ENCODE measurements at regions not wholly inside any gene's neighbourhood (a gene's known extent, or its start where the extent isn't known, plus 50 kb on each side); places are given as distances from the start of the nearest gene placed in this dataset.

GRCh38 chr5:165885623-165886350 is 2380.4 kb downstream of the MAT2B start (continued):
- TF ChIP-seq SRF (IDR thresholded peaks at IDR 0.05; ENCODE audit: low read depth in 2 of 2, low read length in 2 of 2) = no peak
- TF ChIP-seq SPI1 (IDR thresholded peaks at IDR 0.05; ENCODE audit: borderline replicate concordance, insufficient read depth, low read depth, low read length) = no peak

DNA sequence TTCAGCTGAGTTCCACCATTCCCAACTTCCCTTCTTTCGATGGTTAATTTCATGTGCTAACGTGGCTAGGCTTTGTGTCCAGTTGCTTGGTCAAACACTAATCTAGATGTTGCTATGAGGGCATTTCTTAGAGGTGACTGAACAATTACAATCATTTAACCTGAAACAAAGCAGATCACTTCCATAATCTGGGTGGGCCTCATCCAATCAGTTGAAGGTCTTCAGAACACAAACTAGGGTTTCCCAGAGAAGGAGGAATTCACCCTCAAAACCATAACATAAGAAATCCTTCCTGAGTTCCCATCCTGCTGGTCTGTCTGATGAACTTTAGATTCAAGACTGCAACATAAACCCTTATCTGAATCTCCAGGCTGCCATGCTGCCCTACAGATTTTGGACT is 2381.7 kb downstream of the MAT2B start:
- no peak for DNase-seq (ENCODE audit: low read depth, low spot score)
- TF ChIP-seq PBX3 (IDR thresholded peaks at IDR 0.05; ENCODE audit: insufficient replicate concordance, low read depth, low read length) (no peak), GATAD2B (conservative IDR thresholded peaks at IDR 0.05; ENCODE audit: low read depth) (no peak), BRCA1 (IDR thresholded peaks at IDR 0.05; ENCODE audit: low read depth, low read length) (no peak), SIX5 (IDR thresholded peaks at IDR 0.05; ENCODE audit: low read depth, low read length, severe bottlenecking) (no peak), TARDBP (IDR thresholded peaks at IDR 0.05; ENCODE audit: borderline replicate concordance) (no peak), PML (IDR thresholded peaks at IDR 0.05; ENCODE audit: low read length) (no peak), GABPA (IDR thresholded peaks at IDR 0.05; ENCODE audit: low read depth) (no peak)
- H4K20me1 ChIP-seq (ENCODE audit: control insufficient read depth, insufficient read depth) = no peaks in the 10 kb centered on the region
- no peaks in the 10 kb centered on the region for H3K79me2 ChIP-seq (ENCODE audit: control insufficient read depth, insufficient read depth, low read length)
- H3K9ac ChIP-seq (ENCODE audit: control insufficient read depth, insufficient read depth, low read length) = no peak overlapping the region
- POLR2A ChIA-PET = no interaction called here
- FAIRE-seq = no peak
- no TSS peak for BruUV-seq (replicated peaks)
- H3K9me3 ChIP-seq (replicated peaks; ENCODE audit: control insufficient read depth, insufficient read depth, low read length) = no peaks in the 10 kb centered on the region
- in situ Hi-C loops (cut with MboI) (no loop called here), intact Hi-C loops (cut with micrococcal nuclease; ENCODE audit: unreplicated experiment) (no loop called here)
- H3K4me2 ChIP-seq (ENCODE audit: control insufficient read depth, insufficient read depth) = no peak overlapping the region
- no peaks in the 10 kb centered on the region for H3K36me3 ChIP-seq (ENCODE audit: control insufficient read depth in 2 of 2, insufficient read depth in 2 of 2, low read length in 1 of 2)
- ATAC-seq = no peak
- no peak overlapping the region for H3K4me3 ChIP-seq
- RAD21 ChIA-PET (ENCODE audit: unreplicated experiment) = no interaction called here
- no peak overlapping the region for H3K27ac ChIP-seq (ENCODE audit: control insufficient read depth, insufficient read depth)
- SMC1A ChIA-PET (ENCODE audit: uncharacterized antibody, unreplicated experiment) = no interaction called here
- H2AFZ ChIP-seq (ENCODE audit: control insufficient read depth, low read depth, low read length) = no peak overlapping the region
- no peaks in the 10 kb centered on the region for H3K27me3 ChIP-seq (replicated peaks in 1 of 2; ENCODE audit: control insufficient read depth in 2 of 2, insufficient read depth in 2 of 2, low read length in 1 of 2)
- H3K4me1 ChIP-seq (ENCODE audit: control insufficient read depth, insufficient read depth, low read length) = no peaks in the 10 kb centered on the region
- WGBS (ENCODE audit: insufficient coverage, insufficient replicate concordance, low lambda C conversion rate, missing lambda C conversion rate) = 0% methylated on average over 2 of the region's 2 CpGs
- CTCF ChIA-PET = no interaction called here

All from GM12878 (cell line).